HG02678 (cell line): ENCODE measurements at regions not wholly inside any gene's neighbourhood (a gene's known extent, or its start where the extent isn't known, plus 50 kb on each side); places are given as distances from the start of the nearest gene placed in this dataset.

Experiments
- ATAC-seq: cut with Tn5 transposase; IDR thresholded peaks from one replicate; pipeline ENCODE4 v1.9.1; 2021; ENCODE audit warnings: mild to moderate bottlenecking, moderate library complexity; ENCODE audit not compliant: unreplicated experiment

GRCh38 chr2:181828122-181828705, 63.3 kb upstream of the ITPRID2 start:
- no peak for ATAC-seq

- ATAC-seq, result no peak
Measured at GRCh38 chr2:181829230-181829629, 62.3 kb upstream of the ITPRID2 start.

GRCh38 chr2:181832015-181832414, 59.5 kb upstream of the ITPRID2 start:
- no peak for ATAC-seq

GRCh38 chr2:181836583-181836982, 54.9 kb upstream of the ITPRID2 start:
- ATAC-seq, result peak; percentile 52

GRCh38 chr2:181837563-181837962, 54.0 kb upstream of the ITPRID2 start:
- no peak for ATAC-seq

GRCh38 chr2:181839811-181840210, 51.7 kb upstream of the ITPRID2 start:
- no peak for ATAC-seq

GRCh38 chr2:181841079-181841478, 50.5 kb upstream of the ITPRID2 start:
- ATAC-seq, result no peak
